ENCODE measurements at regions not wholly inside any gene's neighbourhood (a gene's known extent, or its start where the extent isn't known, plus 50 kb on each side); places are given as distances from the start of the nearest gene placed in this dataset.

DNA sequence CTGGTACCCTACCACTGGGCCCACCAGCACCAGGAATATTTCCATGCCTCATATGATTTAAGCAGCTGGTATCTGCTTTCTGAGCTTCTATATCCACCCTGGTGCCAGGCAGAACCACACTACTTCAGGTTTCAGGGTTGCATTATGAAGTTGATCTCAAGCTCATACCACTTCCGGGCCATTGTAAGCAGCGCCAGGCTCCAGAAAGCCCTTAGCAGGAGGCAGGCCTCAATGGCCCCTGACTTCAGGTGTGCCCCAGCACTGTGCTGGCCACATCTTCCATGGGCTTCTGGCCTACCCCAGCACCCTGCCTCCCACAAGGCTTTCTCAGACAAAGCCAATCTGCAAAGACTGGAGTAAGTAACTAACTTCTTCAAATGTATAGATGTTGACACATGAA, 391.3 kb upstream of the GRM3 start:
- H3K4me2 ChIP-seq (ENCODE audit: control insufficient read depth, extremely low read depth, insufficient read depth, low read depth, low read length) = no peak overlapping the region
- dilution Hi-C loops (cut with MboI; ENCODE audit: extremely low pct_ligation_motif_present, low sequenced_read_pairs) = no loop called here
- no peaks in the 10 kb centered on the region for H4K20me1 ChIP-seq (ENCODE audit: control insufficient read depth, extremely low read depth, insufficient read depth, low read length)
- FAIRE-seq = no peak
- TF ChIP-seq EZH2 (IDR thresholded peaks at IDR 0.05; ENCODE audit: low read length) = no peak
- TF ChIP-seq, protein P1, sequence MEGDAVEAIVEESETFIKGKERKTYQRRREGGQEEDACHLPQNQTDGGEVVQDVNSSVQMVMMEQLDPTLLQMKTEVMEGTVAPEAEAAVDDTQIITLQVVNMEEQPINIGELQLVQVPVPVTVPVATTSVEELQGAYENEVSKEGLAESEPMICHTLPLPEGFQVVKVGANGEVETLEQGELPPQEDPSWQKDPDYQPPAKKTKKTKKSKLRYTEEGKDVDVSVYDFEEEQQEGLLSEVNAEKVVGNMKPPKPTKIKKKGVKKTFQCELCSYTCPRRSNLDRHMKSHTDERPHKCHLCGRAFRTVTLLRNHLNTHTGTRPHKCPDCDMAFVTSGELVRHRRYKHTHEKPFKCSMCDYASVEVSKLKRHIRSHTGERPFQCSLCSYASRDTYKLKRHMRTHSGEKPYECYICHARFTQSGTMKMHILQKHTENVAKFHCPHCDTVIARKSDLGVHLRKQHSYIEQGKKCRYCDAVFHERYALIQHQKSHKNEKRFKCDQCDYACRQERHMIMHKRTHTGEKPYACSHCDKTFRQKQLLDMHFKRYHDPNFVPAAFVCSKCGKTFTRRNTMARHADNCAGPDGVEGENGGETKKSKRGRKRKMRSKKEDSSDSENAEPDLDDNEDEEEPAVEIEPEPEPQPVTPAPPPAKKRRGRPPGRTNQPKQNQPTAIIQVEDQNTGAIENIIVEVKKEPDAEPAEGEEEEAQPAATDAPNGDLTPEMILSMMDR (optimal IDR thresholded peaks at IDR 0.05 in 1 of 3, IDR thresholded peaks at IDR 0.05 in 1 of 3, conservative IDR thresholded peaks at IDR 0.05 in 1 of 3; ENCODE audit: extremely low read depth in 1 of 3, insufficient read depth in 2 of 3, low read length in 3 of 3) = no peak
- H3K4me3 ChIP-seq (ENCODE audit: control insufficient read depth in 2 of 3, extremely low read depth in 1 of 3, insufficient read depth in 2 of 3, low read depth in 1 of 3, low read length in 3 of 3) = no peak overlapping the region
- no peaks in the 10 kb centered on the region for H3K4me1 ChIP-seq (ENCODE audit: control insufficient read depth, extremely low read depth, insufficient read depth, low read length)
- no peak overlapping the region for H3K9ac ChIP-seq (ENCODE audit: control insufficient read depth, extremely low read depth, insufficient read depth, low read length)
- no peaks in the 10 kb centered on the region for H3K79me2 ChIP-seq (ENCODE audit: control insufficient read depth, insufficient read depth, low read length)
- no peak overlapping the region for H2AFZ ChIP-seq (ENCODE audit: control insufficient read depth, low read length)
- DNase-seq (ENCODE audit: low read depth, low spot score) = no peak
- H3K27me3 ChIP-seq (ENCODE audit: control insufficient read depth, extremely low read depth, insufficient read depth, low read length) = no peaks in the 10 kb centered on the region
- H3K9me3 ChIP-seq (ENCODE audit: control insufficient read depth, low read depth, low read length) = no peaks in the 10 kb centered on the region
- no peak overlapping the region for H3K27ac ChIP-seq (ENCODE audit: control insufficient read depth, insufficient read depth, low read length)
- no peaks in the 10 kb centered on the region for H3K9me1 ChIP-seq (ENCODE audit: control insufficient read depth, extremely low read depth, insufficient read depth, low read length)
- no peaks in the 10 kb centered on the region for H3K36me3 ChIP-seq (ENCODE audit: control insufficient read depth in 2 of 2, extremely low read depth in 1 of 2, insufficient read depth in 2 of 2, low read length in 2 of 2)

GRCh38 chr7:86248977-86249376, 394.7 kb upstream of the GRM3 start:
- no peaks in the 10 kb centered on the region for H3K4me1 ChIP-seq (ENCODE audit: control insufficient read depth, extremely low read depth, insufficient read depth, low read length)
- H3K9ac ChIP-seq (ENCODE audit: control insufficient read depth, extremely low read depth, insufficient read depth, low read length) = no peak overlapping the region
- no peaks in the 10 kb centered on the region for H3K9me1 ChIP-seq (ENCODE audit: control insufficient read depth, extremely low read depth, insufficient read depth, low read length)
- H3K27me3 ChIP-seq (ENCODE audit: control insufficient read depth, extremely low read depth, insufficient read depth, low read length) = no peaks in the 10 kb centered on the region
- H3K27ac ChIP-seq (ENCODE audit: control insufficient read depth, insufficient read depth, low read length) = no peak overlapping the region
- TF ChIP-seq, protein P1 (optimal IDR thresholded peaks at IDR 0.05 in 1 of 3, IDR thresholded peaks at IDR 0.05 in 1 of 3, conservative IDR thresholded peaks at IDR 0.05 in 1 of 3; ENCODE audit: extremely low read depth in 1 of 3, insufficient read depth in 2 of 3, low read length in 3 of 3) = no peak
- no peak for TF ChIP-seq EZH2 (IDR thresholded peaks at IDR 0.05; ENCODE audit: low read length)
- H3K4me3 ChIP-seq (ENCODE audit: control insufficient read depth in 2 of 3, extremely low read depth in 1 of 3, insufficient read depth in 2 of 3, low read depth in 1 of 3, low read length in 3 of 3) = no peak overlapping the region
- no peaks in the 10 kb centered on the region for H3K9me3 ChIP-seq (ENCODE audit: control insufficient read depth, low read depth, low read length)
- no peaks in the 10 kb centered on the region for H3K36me3 ChIP-seq (ENCODE audit: control insufficient read depth in 2 of 2, extremely low read depth in 1 of 2, insufficient read depth in 2 of 2, low read length in 2 of 2)
- no peaks in the 10 kb centered on the region for H4K20me1 ChIP-seq (ENCODE audit: control insufficient read depth, extremely low read depth, insufficient read depth, low read length)
- DNase-seq (ENCODE audit: low read depth, low spot score) = no peak
- H3K79me2 ChIP-seq (ENCODE audit: control insufficient read depth, insufficient read depth, low read length) = no peaks in the 10 kb centered on the region
- dilution Hi-C loops (cut with MboI; ENCODE audit: extremely low pct_ligation_motif_present, low sequenced_read_pairs) = no loop called here
- no peak for FAIRE-seq
- H3K4me2 ChIP-seq (ENCODE audit: control insufficient read depth, extremely low read depth, insufficient read depth, low read depth, low read length) = no peak overlapping the region
- H2AFZ ChIP-seq (ENCODE audit: control insufficient read depth, low read length) = no peak overlapping the region

Data from keratinocyte (primary cell).